OCI-LY7 (cell line): ENCODE measurements at regions not wholly inside any gene's neighbourhood (a gene's known extent, or its start where the extent isn't known, plus 50 kb on each side); places are given as distances from the start of the nearest gene placed in this dataset.

Experiments used
- BruUV-seq: library from RNA; stranded (reverse); fragments of 400-500 nt; replicated peaks from 2 replicates; lab custom pipeline; 2021; lab: Mats Ljungman, UMichigan
- CTCF ChIA-PET: fragments of 300-600 bp; sonication (Branson Sonifier 250); formaldehyde crosslinking; loops from one replicate; lab custom pipeline; 2022; ENCODE audit warnings: antibody characterized with exemption; ENCODE audit not compliant: unreplicated experiment; lab: Charles Lee
- POLR2A ChIA-PET: fragments of 300-600 bp; sonication (Branson Sonifier 250); formaldehyde crosslinking; loops from one replicate; lab custom pipeline; 2022; ENCODE audit warnings: antibody characterized with exemption; lab: Charles Lee
- DNase-seq: peaks from one replicate; pipeline ENCODE4 v3.0.0-alpha.2; 2015; ENCODE audit warnings: low spot score
- H2AFZ ChIP-seq: fragments of 200-600 bp; sonication (generic), shearing (Covaris generic); 2 replicates; pipeline ENCODE4 v1.6.1; 2014; ENCODE audit warnings: mild to moderate bottlenecking, antibody characterized with exemption, low read length, moderate library complexity
- H3K27ac ChIP-seq: fragments of 200-600 bp; sonication (generic); 2 replicates; pipeline ENCODE4 v1.5.1; 2014; ENCODE audit warnings: mixed run types, low read depth, mild to moderate bottlenecking, moderate library complexity, low read length, inconsistent platforms; ENCODE audit not compliant: poor library complexity, severe bottlenecking
- H3K36me3 ChIP-seq: fragments of 200-600 bp; sonication (generic); 2 replicates; pipeline ENCODE4 v1.6.1; 2014; ENCODE audit warnings: mild to moderate bottlenecking, antibody characterized with exemption, low read length, moderate library complexity, mixed read lengths; ENCODE audit not compliant: insufficient read depth
- H3K4me1 ChIP-seq: fragments of 200-600 bp; sonication (generic); 2 replicates; pipeline ENCODE4 v1.5.1; 2014; ENCODE audit warnings: mild to moderate bottlenecking, low read length; ENCODE audit not compliant: insufficient read depth, poor library complexity, severe bottlenecking
- H3K4me2 ChIP-seq: fragments of 200-600 bp; sonication (generic); 2 replicates; pipeline ENCODE4 v1.6.1; 2014; ENCODE audit warnings: mild to moderate bottlenecking, low read length
- H3K4me3 ChIP-seq: fragments of 200-600 bp; sonication (generic); 2 replicates; pipeline ENCODE4 v1.5.1; 2014; ENCODE audit warnings: mild to moderate bottlenecking, low read depth, low read length; ENCODE audit not compliant: poor library complexity, severe bottlenecking
- H3K79me2 ChIP-seq: fragments of 200-600 bp; sonication (generic); 2 replicates; pipeline ENCODE4 v1.6.1; 2016; ENCODE audit warnings: low read depth, mild to moderate bottlenecking, low read length, moderate library complexity, mixed read lengths; ENCODE audit not compliant: insufficient read depth
- H3K9me2 ChIP-seq: fragments of 200-600 bp; sonication (generic); 2 replicates; pipeline ENCODE4 v1.6.1; 2016; ENCODE audit warnings: mild to moderate bottlenecking, low read length, mixed read lengths; ENCODE audit not compliant: insufficient read depth
- H3K9me3 ChIP-seq: fragments of 200-600 bp; sonication (generic); 2 replicates; pipeline ENCODE4 v1.6.1; 2014; ENCODE audit warnings: mild to moderate bottlenecking, mixed run types, low read length, mixed read lengths
- H4K20me1 ChIP-seq: fragments of 200-600 bp; sonication (generic); 2 replicates; pipeline ENCODE4 v1.6.1; 2014; ENCODE audit warnings: mild to moderate bottlenecking, antibody characterized with exemption, low read length, moderate library complexity, mixed read lengths; ENCODE audit not compliant: insufficient read depth
- CTCF ChIP-seq: fragments of 200-600 bp; sonication (generic); conservative IDR thresholded peaks from 2 replicates; pipeline ENCODE4 v1.5.1; 2014; ENCODE audit warnings: mild to moderate bottlenecking, antibody characterized with exemption, low read length, moderate library complexity, mixed read lengths
- EZH2phosphoT487 ChIP-seq: fragments of 200-600 bp; sonication (generic); IDR thresholded peaks from 2 replicates; pipeline ENCODE4 v1.6.1; 2018; ENCODE audit warnings: low read depth, borderline replicate concordance, mild to moderate bottlenecking, mixed run types, antibody characterized with exemption, low read length, moderate library complexity, mixed read lengths
- intact Hi-C: fragments of 100-400 bp; cut with micrococcal nuclease; formaldehyde crosslinking; loops from one replicate; pipeline ENCODE4 v1.10.0; 2022; ENCODE audit not compliant: unreplicated experiment

- H2AFZ ChIP-seq: no peak overlapping the region
- H3K36me3 ChIP-seq: no peaks in the 10 kb centered on the region
- H3K9me2 ChIP-seq: no peaks in the 10 kb centered on the region
- H3K27ac ChIP-seq: no peak overlapping the region
- no peak overlapping the region for H3K4me2 ChIP-seq
- H3K4me1 ChIP-seq: no peaks in the 10 kb centered on the region
- no peaks in the 10 kb centered on the region for H3K9me3 ChIP-seq
- no peak overlapping the region for H3K4me3 ChIP-seq
- H3K79me2 ChIP-seq: no peaks in the 10 kb centered on the region
- no peaks in the 10 kb centered on the region for H4K20me1 ChIP-seq
- TF ChIP-seq EZH2phosphoT487: no peak
- TF ChIP-seq CTCF: no peak
- intact Hi-C loops: no loop called here
- no TSS peak for BruUV-seq
- no peak for DNase-seq
- ChIA-PET POLR2A (no interaction called here), CTCF (no interaction called here)
Measured at GRCh38 chr3:82079335-82079890, 318.0 kb upstream of the GBE1 start.

DNA sequence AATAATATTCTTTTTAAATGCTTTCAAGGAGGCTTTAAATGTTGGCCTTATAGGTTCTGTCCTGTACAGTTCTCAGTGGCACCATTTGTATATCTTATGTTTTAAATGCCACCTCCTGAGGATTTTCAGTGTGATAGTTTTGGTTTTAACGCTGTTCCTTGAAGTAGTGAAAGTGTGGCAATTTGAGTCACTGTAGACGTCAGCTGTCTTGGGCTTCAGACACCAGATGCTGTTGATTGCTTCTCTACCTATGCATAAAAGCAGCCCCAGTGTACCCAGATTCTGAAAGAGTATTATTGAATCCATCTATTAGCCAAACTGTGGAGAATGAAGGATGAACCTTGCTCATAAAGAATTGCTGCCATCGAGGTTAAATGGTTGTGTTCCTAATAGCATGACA lies 316.8 kb upstream of the GBE1 start:
- Histone ChIP-seq H3K27ac (no peak overlapping the region), H3K4me3 (no peak overlapping the region), H3K4me1 (no peaks in the 10 kb centered on the region), H2AFZ (no peak overlapping the region), H3K4me2 (no peak overlapping the region), H3K36me3 (no peaks in the 10 kb centered on the region), H3K79me2 (no peaks in the 10 kb centered on the region), H3K9me2 (no peaks in the 10 kb centered on the region), H4K20me1 (no peaks in the 10 kb centered on the region), H3K9me3 (no peaks in the 10 kb centered on the region)
- no TSS peak for BruUV-seq
- intact Hi-C loops: no loop called here
- CTCF ChIA-PET: no interaction called here
- no peak for DNase-seq
- POLR2A ChIA-PET: no interaction called here
- TF ChIP-seq CTCF (no peak), EZH2phosphoT487 (no peak)

GRCh38 chr3:82067420-82067819 lies 306.0 kb upstream of the GBE1 start:
- no TSS peak for BruUV-seq
- no peaks in the 10 kb centered on the region for H3K9me2 ChIP-seq
- TF ChIP-seq CTCF: no peak
- no peak for TF ChIP-seq EZH2phosphoT487
- no peaks in the 10 kb centered on the region for H4K20me1 ChIP-seq
- H3K36me3 ChIP-seq: no peaks in the 10 kb centered on the region
- no peak overlapping the region for H3K4me3 ChIP-seq
- H3K79me2 ChIP-seq: no peaks in the 10 kb centered on the region
- H3K4me1 ChIP-seq: no peaks in the 10 kb centered on the region
- DNase-seq: no peak
- ChIA-PET POLR2A (no interaction called here), CTCF (no interaction called here)
- H3K4me2 ChIP-seq: no peak overlapping the region
- H2AFZ ChIP-seq: no peak overlapping the region
- no peak overlapping the region for H3K27ac ChIP-seq
- intact Hi-C loops: no loop called here
- no peaks in the 10 kb centered on the region for H3K9me3 ChIP-seq
